ENCODE measurements at regions not wholly inside any gene's neighbourhood (a gene's known extent, or its start where the extent isn't known, plus 50 kb on each side); places are given as distances from the start of the nearest gene placed in this dataset.
A peak's percentile ranks its signal among the peaks of the same experiment; 100 is the strongest.

GRCh38 chr6:168132531-168133167 is 53.6 kb upstream of the FRMD1 start (continued):
- TF ChIP-seq RORB (CRISPR knock-in tag; IDR thresholded peaks at IDR 0.05) (no peak), TEAD4 (CRISPR knock-in tag; IDR thresholded peaks at IDR 0.05) (no peak), NFE2L1 (CRISPR knock-in tag; IDR thresholded peaks at IDR 0.05) (no peak), MXD4 (CRISPR knock-in tag; IDR thresholded peaks at IDR 0.05; ENCODE audit: borderline replicate concordance) (no peak), ZNF263 (CRISPR knock-in tag; IDR thresholded peaks at IDR 0.05; ENCODE audit: low read depth) (no peak), SMAD4 (CRISPR knock-in tag; IDR thresholded peaks at IDR 0.05) (no peak), NR3C1 (CRISPR knock-in tag; conservative IDR thresholded peaks at IDR 0.05; ENCODE audit: low read depth) (no peak), ZNF423 (CRISPR knock-in tag; IDR thresholded peaks at IDR 0.05) (0 out of 2 replicates have a peak, but pooled peaks have one; percentile 20), ZNF317 (CRISPR knock-in tag; IDR thresholded peaks at IDR 0.05; ENCODE audit: borderline replicate concordance, low read depth) (no peak), ZBTB43 (CRISPR knock-in tag; IDR thresholded peaks at IDR 0.05) (no peak)

GRCh38 chr6:168131464-168132415 is 52.7 kb upstream of the FRMD1 start:
- H3K4me3 Mint-ChIP-seq, result peak overlapping the region; percentile 18; the same call in 1 of the 2 replicates
- ChIA-PET POLR2A (interaction anchor here (0.6 kb wide), 1 partner anchor 59 kb away, joined by 3 read pairs; no protein-coding TSS in a partner anchor), CTCF (interaction anchor here (0.7 to 6.6 kb wide), 18 partner anchors 10 to 238 kb away, joined by 3 to 83 read pairs (median 8); no protein-coding TSS in a partner anchor)
- peaks cover 23% of the 10 kb centered on the region for H3K27me3 Mint-ChIP-seq (ENCODE audit: low read depth)
- H3K9me3 Mint-ChIP-seq, result no peaks in the 10 kb centered on the region
- ATAC-seq (peak; percentile 46), DNase-seq (ENCODE audit: low spot score) (peak; percentile 44)
- H3K4me1 Mint-ChIP-seq, result peaks cover 33% of the 10 kb centered on the region
- no peak overlapping the region for H3K27ac Mint-ChIP-seq
- no peaks in the 10 kb centered on the region for H3K36me3 Mint-ChIP-seq
- TF ChIP-seq USF2 (CRISPR knock-in tag; IDR thresholded peaks at IDR 0.05), result 0 out of 2 replicates have a peak, but pooled peaks have one; percentile 23
- TF ChIP-seq FOXP1 (CRISPR knock-in tag; IDR thresholded peaks at IDR 0.05; ENCODE audit: borderline replicate concordance), result no peak; the same call in 1 of the 2 replicates
- TF ChIP-seq ZNF281 (CRISPR knock-in tag; IDR thresholded peaks at IDR 0.05), result peak; percentile 38
- no peak for TF ChIP-seq ZNF425 (CRISPR knock-in tag; conservative IDR thresholded peaks at IDR 0.05)
- peak; percentile 42; the same call in 1 of the 2 replicates for TF ChIP-seq MAX (CRISPR knock-in tag; IDR thresholded peaks at IDR 0.05)
- no peak for TF ChIP-seq ARID4B (CRISPR knock-in tag; IDR thresholded peaks at IDR 0.05; ENCODE audit: borderline replicate concordance)
- 0 out of 2 replicates have a peak, but pooled peaks have one; percentile 42 for TF ChIP-seq CBFB (CRISPR knock-in tag; IDR thresholded peaks at IDR 0.05; ENCODE audit: low read depth)
- TF ChIP-seq ZBTB43 (CRISPR knock-in tag; IDR thresholded peaks at IDR 0.05), result peak; percentile 64; the same call in 1 of the 2 replicates
- no peak for TF ChIP-seq ZNF138 (CRISPR knock-in tag; conservative IDR thresholded peaks at IDR 0.05)
